HG03280 (cell line): ENCODE measurements at regions not wholly inside any gene's neighbourhood (a gene's known extent, or its start where the extent isn't known, plus 50 kb on each side); places are given as distances from the start of the nearest gene placed in this dataset.

Source experiments
- ATAC-seq: cut with Tn5 transposase; IDR thresholded peaks from one replicate; pipeline ENCODE4 v1.9.1; 2021; ENCODE audit warnings: mild to moderate bottlenecking, moderate library complexity; ENCODE audit not compliant: unreplicated experiment

GRCh38 chr13:109454167-109454917 lies 332.0 kb downstream of the IRS2 start:
- no peak for ATAC-seq

- ATAC-seq, result no peak
Observed at GRCh38 chr13:109451726-109452125, 334.7 kb downstream of the IRS2 start.

GRCh38 chr13:109448629-109449028 lies 337.8 kb downstream of the IRS2 start:
- no peak for ATAC-seq

GRCh38 chr13:109447667-109448066 lies 338.7 kb downstream of the IRS2 start:
- ATAC-seq, result no peak

GRCh38 chr13:109440320-109440719 lies 346.1 kb downstream of the IRS2 start:
- ATAC-seq, result no peak

- ATAC-seq, result no peak
Observed at GRCh38 chr13:109439813-109440212, 346.6 kb downstream of the IRS2 start.

- no peak for ATAC-seq
Observed at GRCh38 chr13:109436841-109437240, 349.5 kb downstream of the IRS2 start.

- no peak for ATAC-seq
Observed at GRCh38 chr13:109436055-109436622, 350.2 kb downstream of the IRS2 start.

- no peak for ATAC-seq
Observed at GRCh38 chr13:109431217-109431616, 355.2 kb downstream of the IRS2 start.

- ATAC-seq, result no peak
Observed at GRCh38 chr13:109428146-109428545, 358.2 kb downstream of the IRS2 start.

- ATAC-seq, result no peak
Observed at GRCh38 chr13:109427695-109428094, 358.7 kb downstream of the IRS2 start.

GRCh38 chr13:109427148-109427547 lies 359.2 kb downstream of the IRS2 start:
- no peak for ATAC-seq

GRCh38 chr13:109426690-109426990 lies 359.7 kb downstream of the IRS2 start:
- no peak for ATAC-seq

GRCh38 chr13:109425821-109426689 lies 360.3 kb downstream of the IRS2 start:
- ATAC-seq, result no peak

GRCh38 chr13:109422161-109422560 lies 364.2 kb downstream of the IRS2 start:
- no peak for ATAC-seq

- ATAC-seq, result no peak
Observed at GRCh38 chr13:109419896-109420295, 366.5 kb downstream of the IRS2 start.

GRCh38 chr13:109418111-109418510 lies 368.3 kb downstream of the IRS2 start:
- ATAC-seq, result no peak

- ATAC-seq, result no peak
Observed at GRCh38 chr13:109416001-109416400, 370.4 kb downstream of the IRS2 start.

GRCh38 chr13:109415057-109415456 lies 371.3 kb downstream of the IRS2 start:
- no peak for ATAC-seq

GRCh38 chr13:109412283-109412901 lies 374.0 kb downstream of the IRS2 start:
- ATAC-seq, result no peak

GRCh38 chr13:109410868-109411267 lies 375.5 kb downstream of the IRS2 start:
- no peak for ATAC-seq
